Right lobe of liver (tissue), 4 donors: ENCODE measurements at regions not wholly inside any gene's neighbourhood (a gene's known extent, or its start where the extent isn't known, plus 50 kb on each side); places are given as distances from the start of the nearest gene placed in this dataset.
"Not testable (repeated sequence)": the region's sequence is repeated elsewhere in the genome, so short reads cannot be mapped to it uniquely, and the experiment has no call there.

Experiments
- CTCF ChIP-seq, 4 donors: fragments of 200-600 bp in 3 of 4; fragments of 450-650 bp in 1 of 4; IDR thresholded peaks; one replicate each; pipeline versions ENCODE4 v1.5.1 to v1.8.0; 2016 to 2022; ENCODE audit warnings: antibody characterized with exemption in 4 of 4, mild to moderate bottlenecking in 2 of 4
- POLR2A ChIP-seq: fragments of 450-650 bp; IDR thresholded peaks from one replicate; pipeline ENCODE4 v1.6.1; 2017; ENCODE audit warnings: antibody characterized with exemption, mild to moderate bottlenecking
- donor health status: DM: no; HTN: no; CAD: no.
- donor health status: DM: no; HTN: no; CAD: no.
- donor health status: DM: no; HTN: yes; CAD: no.

- TF ChIP-seq CTCF (IDR thresholded peaks at IDR 0.05); POLR2A: not testable (repeated sequence)
These were observed 118.2 kb upstream of the TOP1 start for GRCh38 chr20:40910436-40910835.
